ENCODE measurements at regions not wholly inside any gene's neighbourhood (a gene's known extent, or its start where the extent isn't known, plus 50 kb on each side); places are given as distances from the start of the nearest gene placed in this dataset.
A peak's percentile ranks its signal among the peaks of the same experiment; 100 is the strongest.

DNA sequence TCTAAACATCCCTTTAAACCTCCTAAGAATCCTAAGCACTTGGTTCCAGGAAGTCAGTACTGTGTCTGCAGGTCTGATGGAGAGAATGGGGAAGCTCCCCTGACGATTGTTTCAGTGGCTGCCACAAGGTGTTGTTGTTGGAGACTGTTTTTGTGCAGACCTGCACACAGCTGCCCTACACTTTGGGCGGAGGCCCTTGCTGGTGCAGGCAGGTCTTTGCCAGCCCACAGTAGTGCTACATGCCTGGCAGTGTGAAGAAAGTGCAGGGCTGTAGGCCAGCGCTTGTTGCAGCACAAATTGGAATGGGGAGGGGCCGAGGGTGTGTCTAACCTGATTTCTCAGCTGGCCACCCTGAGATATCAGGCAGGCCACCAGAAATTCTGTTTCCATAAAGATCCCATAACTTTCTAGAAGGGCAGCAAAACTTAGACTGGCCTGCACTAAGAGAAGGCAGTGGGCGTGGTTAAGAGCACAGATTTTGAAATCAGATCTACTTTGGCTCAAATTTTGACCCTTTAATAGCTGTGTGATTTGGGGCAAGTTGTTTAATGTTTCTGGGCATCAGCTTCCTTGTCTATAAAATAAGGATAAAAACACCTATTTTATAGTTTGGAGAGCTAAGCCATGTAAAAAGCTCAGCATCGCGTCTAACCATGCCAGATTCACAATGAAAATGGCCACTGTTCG lies 83.7 kb upstream of the SLC1A4 start:
- in situ Hi-C loops (cut with HindIII; ENCODE audit: low pct_unique_long_range_greater_than_20kb, low sequenced_read_pairs): no loop called here
- no peak for TF ChIP-seq JUND (IDR thresholded peaks at IDR 0.05; ENCODE audit: low read depth)
- no peak for DNase-seq (ENCODE audit: low read depth in 1 of 2, low spot score in 1 of 2)

- in situ Hi-C loops (cut with HindIII; ENCODE audit: low pct_unique_long_range_greater_than_20kb, low sequenced_read_pairs): no loop called here
- DNase-seq (ENCODE audit: low read depth in 1 of 2, low spot score in 1 of 2): peak in 1 of 2 experiments; percentile 18
- TF ChIP-seq JUND (IDR thresholded peaks at IDR 0.05; ENCODE audit: low read depth): no peak
These were observed 82.2 kb upstream of the SLC1A4 start for GRCh38 chr2:64906853-64907536.

DNA sequence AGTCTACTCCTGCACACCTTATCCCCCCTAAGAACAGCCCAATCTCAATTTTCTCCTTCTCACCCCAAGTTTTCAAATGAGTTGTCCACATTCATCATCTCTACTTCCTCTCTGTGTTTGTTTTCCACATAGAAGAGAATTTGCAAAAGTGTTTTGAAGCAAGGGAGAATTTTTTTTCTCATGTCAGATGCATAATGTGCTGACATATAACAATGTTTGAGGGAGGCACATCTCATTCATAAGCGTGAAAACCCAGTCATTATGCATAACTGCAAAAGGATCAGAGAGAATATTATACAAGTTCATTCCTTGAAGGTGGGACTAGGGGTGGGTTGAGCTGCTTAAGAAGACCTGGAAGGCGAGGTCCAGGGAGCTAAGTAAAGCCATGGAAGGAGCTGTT lies 80.8 kb upstream of the SLC1A4 start:
- no peak for DNase-seq (ENCODE audit: low read depth in 1 of 2, low spot score in 1 of 2)
- in situ Hi-C loops (cut with HindIII; ENCODE audit: low pct_unique_long_range_greater_than_20kb, low sequenced_read_pairs): no loop called here
- no peak for TF ChIP-seq JUND (IDR thresholded peaks at IDR 0.05; ENCODE audit: low read depth)

GRCh38 chr2:64910523-64910922 lies 78.7 kb upstream of the SLC1A4 start:
- no peak for DNase-seq (ENCODE audit: low read depth in 1 of 2, low spot score in 1 of 2)
- no peak for TF ChIP-seq JUND (IDR thresholded peaks at IDR 0.05; ENCODE audit: low read depth)
- in situ Hi-C loops (cut with HindIII; ENCODE audit: low pct_unique_long_range_greater_than_20kb, low sequenced_read_pairs): no loop called here

DNA sequence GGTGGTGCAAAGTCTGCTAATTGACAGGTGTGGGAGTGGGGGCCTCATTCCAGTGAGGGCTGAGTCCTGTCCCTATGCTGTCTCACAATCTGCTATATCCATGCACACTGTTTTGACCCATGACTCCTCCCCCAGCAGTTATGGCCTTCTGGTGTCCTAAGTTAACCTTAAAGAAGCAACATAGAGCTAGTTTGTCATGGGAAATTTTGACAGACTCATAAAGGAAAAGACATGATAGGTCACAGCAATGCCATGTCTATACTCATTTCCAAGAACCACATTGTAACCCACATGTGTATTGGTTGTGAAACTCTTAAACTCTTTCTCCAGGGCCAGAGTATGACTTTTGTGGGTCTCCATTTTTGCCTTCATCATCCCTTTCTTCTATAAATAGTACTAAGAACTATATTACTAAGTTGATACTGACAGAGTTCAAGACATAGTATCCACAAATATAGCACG lies 78.2 kb upstream of the SLC1A4 start:
- no peak for TF ChIP-seq JUND (IDR thresholded peaks at IDR 0.05; ENCODE audit: low read depth)
- in situ Hi-C loops (cut with HindIII; ENCODE audit: low pct_unique_long_range_greater_than_20kb, low sequenced_read_pairs): no loop called here
- DNase-seq (ENCODE audit: low read depth in 1 of 2, low spot score in 1 of 2): no peak

DNA sequence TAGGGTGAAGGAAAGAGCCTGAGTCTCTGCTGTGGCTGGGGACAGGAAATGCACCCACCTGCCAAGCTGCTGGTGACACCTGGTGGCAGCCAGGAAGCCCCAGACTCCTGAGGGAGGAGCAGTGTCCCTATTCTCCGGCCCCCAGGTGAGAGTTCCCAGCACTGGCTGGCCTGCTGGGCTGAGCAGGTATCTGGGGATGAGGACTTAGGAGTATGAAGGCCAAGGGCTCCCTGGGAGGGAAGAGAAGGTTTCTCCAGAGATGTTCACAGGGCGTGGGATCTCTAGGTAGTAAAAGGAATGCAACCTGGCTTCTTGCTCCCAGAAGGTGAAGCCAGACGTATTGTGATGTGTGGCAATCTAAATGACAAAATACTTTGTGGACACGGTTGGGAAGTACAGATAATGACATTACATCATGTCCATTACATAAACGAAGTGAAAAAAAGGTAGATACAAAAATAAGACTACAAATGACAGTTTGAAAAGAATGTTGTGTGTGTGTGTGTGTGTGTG lies 75.8 kb upstream of the SLC1A4 start:
- in situ Hi-C loops (cut with HindIII; ENCODE audit: low pct_unique_long_range_greater_than_20kb, low sequenced_read_pairs): no loop called here

GRCh38 chr2:64914247-64914646 lies 75.0 kb upstream of the SLC1A4 start:
- TF ChIP-seq JUND (IDR thresholded peaks at IDR 0.05; ENCODE audit: low read depth): no peak
- in situ Hi-C loops (cut with HindIII; ENCODE audit: low pct_unique_long_range_greater_than_20kb, low sequenced_read_pairs): no loop called here
- no peak for DNase-seq (ENCODE audit: low read depth in 1 of 2, low spot score in 1 of 2)

More for the DNA sequence above, 75.8 kb upstream of the SLC1A4 start:
- TF ChIP-seq JUND (IDR thresholded peaks at IDR 0.05; ENCODE audit: low read depth): no peak
- DNase-seq (ENCODE audit: low read depth in 1 of 2, low spot score in 1 of 2): peak; percentile 26 to 65

- no peak for TF ChIP-seq JUND (IDR thresholded peaks at IDR 0.05; ENCODE audit: low read depth)
- in situ Hi-C loops (cut with HindIII; ENCODE audit: low pct_unique_long_range_greater_than_20kb, low sequenced_read_pairs): no loop called here
- DNase-seq (ENCODE audit: low read depth in 1 of 2, low spot score in 1 of 2): no peak
These were observed 74.3 kb upstream of the SLC1A4 start for GRCh38 chr2:64914735-64915509.

GRCh38 chr2:64915510-64915900 lies 73.7 kb upstream of the SLC1A4 start:
- TF ChIP-seq JUND (IDR thresholded peaks at IDR 0.05; ENCODE audit: low read depth): no peak
- DNase-seq (ENCODE audit: low read depth in 1 of 2, low spot score in 1 of 2): no peak
- in situ Hi-C loops (cut with HindIII; ENCODE audit: low pct_unique_long_range_greater_than_20kb, low sequenced_read_pairs): no loop called here

DNA sequence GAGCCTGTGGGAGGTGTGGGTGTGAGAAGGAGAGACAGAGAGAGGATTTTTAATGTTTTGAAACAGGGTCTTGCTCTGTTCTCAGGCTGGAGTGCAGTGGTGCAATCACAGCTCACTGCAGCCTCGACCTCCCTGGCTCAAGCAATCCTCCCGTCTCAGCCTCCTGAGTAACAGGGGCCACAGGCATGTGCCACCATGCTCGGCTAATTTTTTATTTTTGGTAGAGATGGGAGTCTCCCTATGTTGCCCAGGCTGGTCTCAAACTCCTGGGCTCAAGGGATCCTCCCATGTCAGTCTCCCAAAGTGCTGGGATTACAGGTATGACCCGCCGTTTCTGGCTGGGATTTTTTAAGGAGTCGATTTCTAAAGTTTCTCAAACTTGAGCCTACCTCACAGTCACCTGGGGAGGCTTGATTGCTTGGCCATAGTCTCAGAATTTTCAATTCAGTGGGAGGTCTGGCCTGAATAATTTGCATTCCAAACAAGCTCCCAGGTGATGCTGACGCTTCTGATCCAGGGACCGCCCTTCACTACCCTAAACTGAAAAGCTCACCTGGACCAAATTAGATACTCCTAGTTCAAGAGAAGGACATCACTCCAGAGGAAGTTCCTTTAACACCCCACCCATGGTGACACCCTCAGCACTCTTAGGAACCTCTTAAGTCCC lies 70.8 kb upstream of the SLC1A4 start:
- TF ChIP-seq JUND (IDR thresholded peaks at IDR 0.05; ENCODE audit: low read depth): no peak
- in situ Hi-C loops (cut with HindIII; ENCODE audit: low pct_unique_long_range_greater_than_20kb, low sequenced_read_pairs): no loop called here
- no peak for DNase-seq (ENCODE audit: low read depth in 1 of 2, low spot score in 1 of 2)

- TF ChIP-seq JUND (IDR thresholded peaks at IDR 0.05; ENCODE audit: low read depth): no peak
- no peak for DNase-seq (ENCODE audit: low read depth in 1 of 2, low spot score in 1 of 2)
- in situ Hi-C loops (cut with HindIII; ENCODE audit: low pct_unique_long_range_greater_than_20kb, low sequenced_read_pairs): no loop called here
These were observed 69.9 kb upstream of the SLC1A4 start for GRCh38 chr2:64919261-64919660.
